HG03025 (cell line): ENCODE measurements at regions not wholly inside any gene's neighbourhood (a gene's known extent, or its start where the extent isn't known, plus 50 kb on each side); places are given as distances from the start of the nearest gene placed in this dataset.
"Not testable (repeated sequence)": the region's sequence is repeated elsewhere in the genome, so short reads cannot be mapped to it uniquely, and the experiment has no call there.

Experiments
- ATAC-seq: cut with Tn5 transposase; IDR thresholded peaks from one replicate; pipeline ENCODE4 v1.9.1; 2021; ENCODE audit warnings: mild to moderate bottlenecking, moderate library complexity; ENCODE audit not compliant: unreplicated experiment, low FRiP score

DNA sequence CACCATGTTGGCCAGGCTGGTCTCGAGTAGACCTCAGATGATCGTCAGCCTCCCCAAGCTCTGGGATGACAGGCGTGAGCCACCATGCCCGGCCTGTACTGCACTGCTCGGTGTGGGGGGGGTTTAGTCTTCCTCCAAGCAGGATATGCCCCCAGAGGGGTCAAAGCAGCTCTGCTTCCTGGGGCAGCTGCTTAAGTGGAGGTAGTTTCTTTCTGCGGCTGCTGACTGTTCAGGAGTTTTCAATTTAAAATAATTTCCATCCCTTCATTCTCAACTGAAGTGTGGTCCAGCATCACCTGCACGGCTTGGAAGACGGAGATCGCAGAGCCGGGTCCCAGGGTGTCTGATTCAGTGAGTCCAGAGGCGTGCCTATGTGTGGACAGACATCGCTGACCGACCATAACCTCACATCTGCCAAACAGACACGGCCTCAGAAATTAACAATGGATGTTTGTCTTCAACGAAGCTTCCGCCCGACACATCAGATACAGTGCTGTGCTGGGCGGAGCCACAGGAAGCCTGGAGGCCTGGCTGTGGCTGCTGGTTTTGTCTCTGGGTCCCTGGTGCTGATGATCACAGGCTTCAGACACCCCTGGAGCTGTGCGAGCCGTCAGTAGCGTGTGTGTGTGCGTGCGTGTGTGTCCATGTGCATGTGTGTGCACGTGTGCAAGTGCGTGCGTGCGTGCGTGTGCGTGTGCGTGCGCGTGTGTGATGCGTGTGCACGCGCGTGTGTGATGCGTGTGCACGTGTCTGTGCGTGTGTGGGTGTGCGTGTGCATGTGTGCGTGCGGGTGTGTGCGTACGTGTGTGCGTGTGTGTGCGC is 226.5 kb upstream of the PITRM1 start:
- ATAC-seq = no peak

DNA sequence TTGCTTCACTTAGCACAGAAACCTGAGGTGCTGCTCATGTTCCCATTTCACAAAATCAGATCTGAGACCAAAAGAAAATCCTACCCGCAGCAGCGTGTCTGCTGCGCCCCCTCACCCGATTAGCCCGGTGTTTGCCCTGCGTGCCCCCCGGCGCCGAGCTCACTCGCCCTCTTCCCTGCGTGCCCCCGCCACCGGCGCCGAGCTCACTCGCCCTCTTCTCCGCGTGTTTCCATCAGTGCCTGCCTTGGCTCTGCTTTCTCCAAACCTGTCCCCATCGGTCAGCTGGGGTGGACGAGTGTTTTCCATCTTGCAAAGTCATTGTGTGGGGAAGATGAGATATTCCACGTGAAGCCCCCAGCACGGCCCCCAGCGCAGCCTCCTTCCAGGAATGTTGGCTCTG is 225.3 kb upstream of the PITRM1 start:
- no peak for ATAC-seq

DNA sequence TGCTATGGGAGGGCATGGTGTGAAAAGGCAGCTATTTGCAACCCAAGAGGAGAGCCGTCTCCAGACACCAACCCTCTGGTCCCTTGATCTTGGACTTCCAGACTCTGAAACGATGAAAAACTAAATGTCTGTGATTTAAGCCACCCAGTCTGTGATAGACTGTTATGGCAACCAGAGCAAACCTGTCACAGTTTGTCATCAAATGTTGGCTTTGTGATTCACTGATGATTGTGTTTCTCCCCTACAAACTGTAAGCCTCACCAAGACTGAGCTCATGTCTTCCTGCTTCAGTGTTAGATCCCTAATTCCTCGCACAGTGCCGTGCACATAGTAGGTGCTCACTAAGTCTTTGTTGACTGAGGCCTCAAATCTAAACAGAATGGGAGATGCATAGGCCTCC is 224.6 kb upstream of the PITRM1 start:
- ATAC-seq = no peak

DNA sequence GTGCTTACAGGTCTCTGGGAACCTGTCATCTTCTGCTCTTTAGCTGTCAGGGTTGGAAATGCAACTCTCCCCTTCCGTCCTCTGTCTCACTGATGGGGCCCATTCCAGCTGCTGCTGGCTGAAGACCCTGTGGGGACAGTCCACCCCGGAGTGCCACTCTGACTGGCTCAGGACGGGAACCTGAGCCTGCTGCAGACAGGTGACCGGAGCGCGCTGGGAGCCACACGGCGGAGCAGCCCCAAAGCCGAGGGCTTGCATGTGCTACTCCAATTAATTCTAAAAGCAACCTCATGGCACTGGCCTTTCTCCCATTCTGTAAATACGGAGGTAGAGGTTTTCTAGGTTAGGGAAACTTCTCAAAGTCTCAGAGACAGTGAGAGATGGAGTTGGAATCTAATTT is 223.5 kb upstream of the PITRM1 start:
- no peak for ATAC-seq

DNA sequence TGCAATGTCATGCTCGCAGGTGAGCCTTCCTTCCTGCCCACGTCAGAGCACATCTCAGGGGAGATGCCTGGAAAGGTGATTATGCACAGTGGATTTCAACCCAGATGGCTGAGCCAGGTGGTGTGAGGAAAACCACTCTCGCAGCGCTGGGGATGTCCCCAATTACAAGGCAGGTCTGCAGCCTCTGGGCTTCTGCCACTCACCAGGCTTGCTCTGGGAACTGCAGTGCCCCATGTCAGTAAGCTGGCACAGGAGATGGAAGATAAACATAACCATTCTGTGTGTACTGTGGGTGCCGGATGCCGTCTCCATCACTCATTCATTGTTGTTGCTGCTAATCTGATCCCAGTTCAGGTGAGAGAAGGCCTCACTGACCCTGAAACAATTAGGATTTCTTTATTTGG is 222.9 kb upstream of the PITRM1 start:
- no peak for ATAC-seq

DNA sequence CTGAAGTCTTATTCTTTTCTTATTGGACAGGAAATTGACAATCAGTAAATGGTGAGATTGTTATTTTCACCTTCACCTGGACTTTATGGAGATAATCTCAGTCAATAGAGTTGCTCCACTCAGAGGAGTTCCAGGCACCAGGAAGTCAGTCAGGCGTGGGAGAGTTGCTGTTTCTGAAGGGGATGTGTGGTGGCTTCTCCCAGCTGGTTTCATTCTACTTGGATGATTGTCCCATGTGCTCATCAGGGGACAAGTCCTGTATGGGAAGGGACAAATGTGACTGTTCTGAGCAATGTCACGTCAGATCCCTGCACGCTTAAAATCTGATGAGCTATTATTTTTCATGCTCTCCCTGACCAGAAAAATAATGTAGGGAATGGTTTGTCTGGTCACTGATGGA is 222.5 kb upstream of the PITRM1 start:
- ATAC-seq = no peak

DNA sequence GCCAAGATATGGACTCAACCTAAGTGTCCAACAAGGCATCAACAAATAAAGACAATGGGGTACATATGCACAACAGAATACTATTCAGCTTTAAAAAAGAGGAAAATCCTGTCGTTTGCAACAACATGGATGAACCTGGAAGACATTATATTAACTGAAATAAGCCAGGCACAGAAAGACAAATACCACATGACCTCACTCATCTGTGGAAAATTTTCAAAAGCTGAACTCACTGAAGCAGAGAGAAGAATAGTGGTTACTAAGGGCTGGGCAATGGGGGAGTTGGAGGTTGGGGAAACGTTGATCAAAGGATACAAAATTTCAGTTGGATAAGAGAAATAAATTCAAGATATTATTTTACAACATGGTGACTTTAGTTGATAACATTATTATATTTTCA is 221.4 kb upstream of the PITRM1 start:
- no peak for ATAC-seq

DNA sequence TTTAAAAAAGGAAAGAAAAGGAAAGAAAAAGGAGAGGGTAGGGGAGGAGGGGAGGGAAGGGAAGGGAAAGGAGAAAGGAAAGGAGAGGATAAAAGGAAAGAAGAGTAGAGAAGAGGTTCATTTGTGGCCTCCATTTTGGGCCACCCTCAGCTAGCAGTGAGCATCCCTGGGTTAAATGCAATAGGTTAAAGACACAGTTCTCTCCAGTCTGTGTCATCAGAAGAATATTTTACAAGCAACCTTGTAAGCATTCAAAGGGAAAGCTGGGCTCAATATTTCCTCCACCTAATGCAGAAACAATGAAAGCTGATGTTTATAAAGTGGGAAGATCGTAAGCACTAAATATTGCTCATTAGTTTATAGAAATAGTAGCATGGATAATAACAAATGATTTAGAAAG is 219.1 kb upstream of the PITRM1 start:
- ATAC-seq = no peak

DNA sequence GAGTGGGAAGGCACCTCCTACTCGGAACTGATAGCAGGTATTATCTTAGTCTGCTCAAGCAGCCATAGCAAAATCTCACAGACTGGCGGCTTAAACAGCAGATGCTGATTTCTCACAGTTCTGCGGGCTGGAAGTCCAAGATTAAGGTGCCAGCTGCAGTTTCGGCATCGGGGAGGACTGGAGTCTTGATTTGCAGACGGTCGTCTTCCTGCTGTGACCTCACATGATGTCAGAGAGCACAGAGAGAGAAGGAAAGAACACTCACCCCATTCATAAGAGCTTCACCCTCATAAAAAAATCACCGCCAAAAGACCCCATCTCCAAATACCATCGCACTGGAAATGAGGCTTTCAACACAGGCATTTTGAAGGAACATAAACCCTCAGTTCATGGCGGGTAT is 216.5 kb upstream of the PITRM1 start:
- no peak for ATAC-seq

DNA sequence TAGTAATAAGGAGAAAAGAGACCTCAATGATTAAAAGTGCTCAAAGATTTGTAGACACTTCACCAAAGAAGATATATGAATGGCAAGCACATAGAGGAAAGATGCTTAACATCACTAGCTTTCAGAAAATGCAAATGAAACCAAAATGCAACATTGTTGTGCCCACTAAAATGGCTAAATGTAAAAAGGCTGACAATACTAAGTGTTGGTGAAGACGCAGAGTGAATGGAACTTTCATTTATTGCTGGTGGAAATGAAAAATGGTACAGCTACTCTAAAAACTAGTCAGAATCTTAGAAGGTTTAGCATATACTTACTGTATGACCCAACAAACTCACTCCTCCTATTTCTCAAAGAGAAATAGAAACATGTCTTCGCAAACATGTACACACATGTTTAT is 212.9 kb upstream of the PITRM1 start:
- no peak for ATAC-seq

DNA sequence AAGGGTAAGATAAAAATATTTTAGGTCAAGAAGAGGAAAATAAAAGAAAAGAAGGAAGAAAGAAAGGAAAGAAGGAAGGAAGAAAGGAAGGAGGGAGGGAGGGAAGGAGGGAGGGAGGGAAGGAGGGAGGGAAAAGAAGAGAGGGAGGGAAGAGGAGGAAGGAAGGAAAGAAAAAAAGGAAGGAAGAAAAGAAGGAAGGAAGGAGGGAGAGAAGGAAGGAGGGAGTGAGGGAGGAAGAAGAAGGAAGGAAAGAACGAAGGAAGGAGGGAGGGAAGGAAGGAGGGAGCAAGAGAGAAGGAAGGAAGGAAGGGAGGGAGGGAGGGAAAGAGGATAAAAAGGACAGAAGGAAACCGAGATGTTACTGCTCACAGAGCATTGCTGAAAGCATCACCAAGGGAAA is 209.5 kb upstream of the PITRM1 start:
- ATAC-seq = no peak

DNA sequence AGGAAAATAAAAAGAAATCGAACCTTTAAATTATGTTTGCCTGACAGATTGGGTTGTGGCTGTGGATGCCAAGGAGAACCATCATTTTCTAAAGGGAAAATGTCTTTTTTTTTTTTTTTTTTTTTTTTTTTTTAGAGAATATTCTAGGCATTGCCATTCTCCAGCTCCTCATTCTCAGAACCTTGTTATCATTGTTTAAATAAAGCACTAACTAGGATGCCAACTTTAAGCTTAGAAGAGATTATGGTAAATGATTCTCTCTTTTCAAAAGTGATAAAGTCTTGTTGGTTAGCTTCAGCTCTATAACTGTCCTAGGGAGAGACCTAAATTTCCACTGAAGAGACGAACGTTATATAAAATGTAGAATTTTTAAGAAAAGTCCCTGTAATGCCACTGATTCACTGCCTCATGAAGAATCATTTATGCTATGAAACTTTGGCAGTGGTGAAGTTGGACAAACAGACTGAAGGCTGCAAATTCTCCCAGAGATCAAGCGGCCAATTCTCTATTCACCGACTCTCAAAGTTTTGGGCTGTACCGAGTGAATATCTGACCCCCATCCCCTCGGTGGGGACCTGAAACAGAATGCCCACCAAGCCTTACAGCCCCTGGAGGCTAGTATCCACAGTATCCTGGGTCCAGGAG is 207.9 kb upstream of the PITRM1 start:
- no peak for ATAC-seq

DNA sequence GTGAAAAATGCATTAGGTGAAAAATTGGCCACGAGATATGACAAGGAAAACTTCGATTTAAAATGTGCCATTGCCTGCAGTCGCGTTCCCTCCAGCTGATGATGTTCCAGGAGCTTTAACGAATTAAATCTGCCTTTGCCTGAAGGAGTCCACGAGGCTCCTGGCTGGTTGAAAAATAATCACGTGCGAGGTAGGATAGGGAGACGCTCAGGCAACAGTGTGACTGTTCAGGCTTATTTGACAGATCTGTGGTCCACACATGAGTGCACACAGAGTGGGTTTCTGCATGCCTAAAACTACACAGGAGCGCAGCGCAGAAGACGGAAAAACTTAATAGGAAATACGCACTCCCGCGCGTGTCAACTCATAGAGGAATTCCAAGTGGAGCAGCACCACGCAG is 204.0 kb upstream of the PITRM1 start:
- no peak for ATAC-seq

DNA sequence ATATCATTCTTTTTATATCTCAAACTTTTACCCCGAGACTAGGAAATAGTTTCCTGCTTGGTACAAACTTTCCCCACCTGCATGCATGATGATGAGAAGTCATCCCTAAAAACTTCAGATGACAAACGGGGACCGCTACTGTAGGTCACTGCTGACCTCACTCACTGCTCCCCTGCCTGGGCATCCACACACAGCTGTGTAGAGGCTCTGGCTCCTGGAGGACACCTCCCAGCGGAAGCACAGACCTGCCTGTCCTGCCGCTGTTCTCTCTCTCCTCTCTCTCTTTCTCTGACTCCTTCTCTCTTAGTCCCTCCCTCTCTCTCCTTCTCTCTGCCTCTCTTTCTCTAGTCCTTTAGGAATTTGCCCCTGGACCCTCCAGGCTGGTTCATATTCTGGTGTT is 202.9 kb upstream of the PITRM1 start:
- ATAC-seq = no peak

DNA sequence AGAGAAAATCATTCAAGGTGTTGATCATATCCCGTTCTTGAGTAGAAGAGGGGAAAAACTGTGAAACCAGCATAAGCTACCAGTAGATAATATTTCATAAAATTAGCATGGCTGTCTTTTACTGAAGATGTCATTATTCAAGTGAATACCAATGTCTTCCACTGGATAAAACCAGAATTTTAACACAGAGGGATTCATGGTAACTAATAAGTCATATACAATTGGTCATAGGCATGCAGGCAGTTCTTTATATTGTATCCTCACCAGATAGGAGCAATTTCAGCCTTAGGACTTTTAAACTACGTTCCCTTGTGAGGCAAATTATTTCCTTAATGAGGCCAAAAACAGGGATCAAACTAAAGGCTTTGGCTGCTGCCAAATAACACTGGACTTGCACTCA is 202.3 kb upstream of the PITRM1 start:
- no peak for ATAC-seq

DNA sequence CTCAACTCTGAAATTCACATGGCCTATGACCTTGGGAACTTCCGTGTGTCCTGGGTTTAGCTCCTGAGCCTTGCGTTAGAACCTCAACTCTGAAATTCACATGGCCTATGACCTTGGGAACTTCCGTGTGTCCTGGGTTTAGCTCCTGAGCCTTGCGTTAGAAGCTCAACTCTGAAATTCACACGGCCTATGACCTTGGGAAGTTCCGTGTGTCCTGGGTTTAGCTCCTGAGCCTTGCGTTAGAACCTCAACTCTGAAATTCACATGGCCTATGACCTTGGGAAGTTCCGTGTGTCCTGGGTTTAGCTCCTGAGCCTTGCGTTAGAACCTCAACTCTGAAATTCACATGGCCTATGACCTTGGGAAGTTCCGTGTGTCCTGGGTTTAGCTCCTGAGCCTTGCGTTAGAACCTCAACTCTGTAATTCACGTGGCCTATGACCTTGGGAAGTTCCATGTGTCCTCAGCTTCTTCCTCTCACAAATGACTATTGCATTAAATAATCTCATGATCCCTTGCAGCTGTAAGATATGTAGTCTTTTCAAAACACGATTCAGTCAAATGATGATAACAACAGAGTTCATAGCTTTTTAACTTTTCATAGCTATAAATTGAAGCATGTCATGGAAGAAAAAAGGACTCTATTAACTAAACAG is 200.9 kb upstream of the PITRM1 start:
- ATAC-seq = not testable (repeated sequence)

DNA sequence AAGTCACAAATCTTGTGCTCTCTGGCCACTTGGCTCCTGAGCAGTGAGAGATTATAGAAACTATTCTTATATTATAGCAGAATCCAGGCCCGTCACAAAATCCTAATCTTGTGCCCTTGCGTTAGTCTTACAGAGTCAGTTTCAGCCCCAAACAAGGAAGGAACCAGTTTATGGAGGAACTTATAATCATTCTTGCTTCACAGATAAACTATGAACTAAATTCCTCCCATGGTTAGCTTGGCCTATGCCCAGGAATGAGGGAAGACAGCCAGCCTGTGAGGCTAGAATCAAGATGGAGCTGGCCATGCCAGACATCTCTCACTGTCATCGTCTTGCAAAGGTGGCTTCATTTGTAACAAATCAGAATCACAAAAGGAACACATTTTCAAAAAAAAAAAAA is 199.7 kb upstream of the PITRM1 start:
- no peak for ATAC-seq

DNA sequence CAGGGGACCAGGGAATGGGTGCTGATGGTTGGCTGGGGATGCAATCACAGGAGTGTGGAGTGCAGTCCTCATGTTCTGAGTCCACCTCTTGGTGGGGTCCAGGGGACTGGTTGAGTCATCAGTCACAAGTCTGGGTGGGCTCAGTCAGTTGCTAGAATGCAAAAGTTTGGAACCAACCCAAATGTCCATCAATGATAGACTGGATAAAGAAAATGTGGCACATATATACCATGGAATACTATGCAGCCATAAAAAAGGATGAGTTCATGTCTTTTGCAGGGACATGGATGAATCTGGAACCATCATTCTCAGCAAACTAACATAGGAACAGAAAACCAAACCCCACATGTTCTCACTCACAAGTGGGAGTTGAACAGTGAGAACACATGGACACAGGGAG is 199.0 kb upstream of the PITRM1 start:
- not testable (repeated sequence) for ATAC-seq

DNA sequence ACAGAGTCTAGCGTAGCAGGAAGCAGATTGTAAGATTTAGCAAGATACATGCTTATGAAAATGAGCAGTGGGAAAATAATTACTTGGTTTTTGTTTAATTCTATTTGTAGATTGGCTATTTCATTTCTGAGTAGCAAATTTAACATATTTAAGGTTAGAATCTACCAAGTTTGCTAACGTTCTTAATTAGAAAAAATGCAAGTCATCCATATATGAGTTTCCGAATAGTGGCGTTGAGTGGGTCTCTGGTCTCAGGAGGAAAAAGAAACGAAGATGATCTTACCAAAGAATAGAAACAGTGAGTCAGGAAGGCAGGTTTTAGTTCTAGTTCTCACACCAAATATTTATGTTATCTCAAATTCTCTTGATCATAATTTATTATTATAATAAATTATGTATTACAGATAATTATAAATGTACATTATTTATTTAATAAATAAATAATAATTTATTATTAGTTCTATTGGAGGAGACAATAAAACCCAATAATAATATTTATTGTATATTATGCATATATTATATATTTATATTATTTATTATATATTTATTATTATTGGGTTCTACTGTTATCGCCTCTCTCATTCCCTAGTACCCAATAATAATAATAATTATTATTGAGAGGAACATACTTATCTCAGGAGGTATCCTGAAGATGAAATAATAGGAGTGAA is 194.3 kb upstream of the PITRM1 start:
- ATAC-seq = no peak

DNA sequence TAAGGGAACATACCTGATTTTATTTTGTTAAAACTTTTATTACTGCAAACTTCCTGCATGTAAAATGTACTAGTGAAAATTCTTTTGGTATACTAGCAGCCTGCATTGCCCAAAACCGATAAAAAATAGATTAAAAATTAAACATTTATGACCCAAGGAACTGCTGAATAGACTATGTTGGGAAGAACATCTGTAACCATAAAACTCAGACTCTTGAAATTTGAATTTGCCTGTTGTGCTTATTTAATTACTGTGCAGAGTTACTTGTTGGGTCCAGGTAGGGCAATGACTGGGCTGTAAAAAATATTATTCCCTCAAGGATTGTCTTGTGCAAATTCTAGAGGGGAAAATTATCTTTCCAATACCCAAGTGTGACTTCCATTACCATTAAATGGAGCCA is 193.5 kb upstream of the PITRM1 start:
- ATAC-seq = no peak

DNA sequence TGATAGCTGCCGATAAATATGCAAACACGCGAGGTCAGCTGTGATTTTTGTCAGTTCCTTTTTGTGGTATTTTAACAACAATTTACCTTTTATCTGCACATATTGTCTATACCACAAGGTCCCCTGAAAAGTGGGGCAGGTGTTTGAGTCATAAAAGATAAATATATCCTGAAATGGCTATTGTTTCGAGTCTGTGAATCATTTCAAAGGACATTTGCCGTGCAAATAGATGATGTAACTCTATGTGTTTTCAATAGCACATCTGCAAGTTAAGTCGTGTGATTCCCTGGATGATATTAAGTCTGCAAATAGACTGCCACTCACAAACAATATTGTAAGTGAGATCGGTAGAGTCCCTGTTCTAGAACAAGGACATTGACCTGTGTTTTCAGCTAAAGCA is 193.0 kb upstream of the PITRM1 start:
- ATAC-seq = no peak
